ENCODE measurements at regions not wholly inside any gene's neighbourhood (a gene's known extent, or its start where the extent isn't known, plus 50 kb on each side); places are given as distances from the start of the nearest gene placed in this dataset.

DNA sequence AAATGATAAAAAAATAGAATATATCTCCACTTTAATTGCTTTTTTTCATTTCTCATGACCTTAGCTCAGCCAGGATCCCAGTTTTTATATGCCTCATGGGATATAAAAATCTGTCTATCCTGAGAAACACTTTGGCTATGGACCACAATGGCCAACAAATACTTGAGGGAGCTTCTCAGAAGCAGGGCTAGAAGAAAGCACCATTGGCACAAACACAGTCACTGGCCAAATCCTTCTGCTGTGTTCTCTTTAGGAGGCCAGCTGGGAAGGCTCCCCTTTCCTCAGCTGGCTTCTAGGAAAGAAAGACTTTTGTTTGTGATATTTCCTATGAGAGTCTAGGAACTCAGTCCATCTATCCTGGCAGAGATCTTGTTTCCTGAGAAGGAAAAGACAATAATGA, 856.2 kb upstream of the GHITM start:
- no peak for TF ChIP-seq CTCF (IDR thresholded peaks at IDR 0.05)
- no peak for TF ChIP-seq POLR2A (IDR thresholded peaks at IDR 0.05)
- H3K4me1 ChIP-seq = no peaks in the 10 kb centered on the region
- no peak for DNase-seq (ENCODE audit: extremely low spot score in 2 of 2)
- H3K27ac ChIP-seq = no peak overlapping the region
- H3K4me3 ChIP-seq = no peak overlapping the region
- intact Hi-C loops (cut with DNase I) = no loop called here
- H3K36me3 ChIP-seq = no peaks in the 10 kb centered on the region
- no peaks in the 10 kb centered on the region for H3K9me3 ChIP-seq
- H3K27me3 ChIP-seq = no peaks in the 10 kb centered on the region

GRCh38 chr10:83287374-83287773, 851.9 kb upstream of the GHITM start:
- Histone ChIP-seq H3K9me3 (no peaks in the 10 kb centered on the region), H3K27me3 (no peaks in the 10 kb centered on the region), H3K36me3 (no peaks in the 10 kb centered on the region), H3K4me1 (no peaks in the 10 kb centered on the region), H3K4me3 (no peak overlapping the region), H3K27ac (no peak overlapping the region)
- intact Hi-C loops (cut with DNase I) = no loop called here
- no peak for DNase-seq (ENCODE audit: extremely low spot score in 2 of 2)
- no peak for TF ChIP-seq POLR2AphosphoS5 (IDR thresholded peaks at IDR 0.05; ENCODE audit: insufficient read depth in 1 of 2, low read depth in 1 of 2)
- no peak for TF ChIP-seq CTCF (IDR thresholded peaks at IDR 0.05)
- TF ChIP-seq POLR2A (IDR thresholded peaks at IDR 0.05) = no peak

- TF ChIP-seq POLR2AphosphoS5 (IDR thresholded peaks at IDR 0.05; ENCODE audit: insufficient read depth in 1 of 2, low read depth in 1 of 2) = no peak
- no peak for TF ChIP-seq POLR2A (IDR thresholded peaks at IDR 0.05)
- no peak for TF ChIP-seq CTCF (IDR thresholded peaks at IDR 0.05)
- Histone ChIP-seq H3K27ac (no peak overlapping the region), H3K36me3 (no peaks in the 10 kb centered on the region), H3K27me3 (no peaks in the 10 kb centered on the region), H3K4me3 (no peak overlapping the region), H3K9me3 (no peaks in the 10 kb centered on the region), H3K4me1 (no peaks in the 10 kb centered on the region)
- no peak for DNase-seq (ENCODE audit: extremely low spot score in 2 of 2)
- intact Hi-C loops (cut with DNase I) = no loop called here
Observed at GRCh38 chr10:83289373-83289772, 849.9 kb upstream of the GHITM start.

- Histone ChIP-seq H3K9me3 (no peaks in the 10 kb centered on the region), H3K4me3 (no peak overlapping the region), H3K4me1 (no peaks in the 10 kb centered on the region), H3K36me3 (no peaks in the 10 kb centered on the region), H3K27me3 (no peaks in the 10 kb centered on the region), H3K27ac (no peak overlapping the region)
- DNase-seq (ENCODE audit: extremely low spot score in 2 of 2) = no peak
- TF ChIP-seq CTCF (IDR thresholded peaks at IDR 0.05) (no peak), POLR2A (IDR thresholded peaks at IDR 0.05) (no peak), POLR2AphosphoS5 (IDR thresholded peaks at IDR 0.05; ENCODE audit: insufficient read depth in 1 of 2, low read depth in 1 of 2) (no peak)
- intact Hi-C loops (cut with DNase I) = no loop called here
Observed at GRCh38 chr10:83289948-83290347, 849.4 kb upstream of the GHITM start.

- Histone ChIP-seq H3K27me3 (no peaks in the 10 kb centered on the region), H3K36me3 (no peaks in the 10 kb centered on the region), H3K4me1 (no peaks in the 10 kb centered on the region), H3K4me3 (no peak overlapping the region), H3K27ac (no peak overlapping the region), H3K9me3 (no peaks in the 10 kb centered on the region)
- TF ChIP-seq CTCF (IDR thresholded peaks at IDR 0.05) = no peak
- no peak for TF ChIP-seq POLR2A (IDR thresholded peaks at IDR 0.05)
- no peak for TF ChIP-seq POLR2AphosphoS5 (IDR thresholded peaks at IDR 0.05; ENCODE audit: insufficient read depth in 1 of 2, low read depth in 1 of 2)
- DNase-seq (ENCODE audit: extremely low spot score in 2 of 2) = no peak
- intact Hi-C loops (cut with DNase I) = no loop called here
Observed at GRCh38 chr10:83301732-83302131, 837.6 kb upstream of the GHITM start.

Measured in vagina (tissue), 2 donors.